GM12878 (cell line): ENCODE measurements at regions not wholly inside any gene's neighbourhood (a gene's known extent, or its start where the extent isn't known, plus 50 kb on each side); places are given as distances from the start of the nearest gene placed in this dataset.

Experiments
- ATAC-seq: fragments of 200-7000 bp; cut with Tn5 transposase; 3 replicates; pipeline ENCODE4 v1.9.1; 2020; ENCODE audit warnings: mild to moderate bottlenecking, moderate library complexity
- BruUV-seq: library from RNA; stranded (reverse); fragments of 400-500 nt; replicated peaks from 2 replicates; lab custom pipeline; 2021; lab: Mats Ljungman, UMichigan
- CTCF ChIA-PET: fragments of 300-600 bp; sonication (Branson Sonifier 250); formaldehyde crosslinking; extraction: SDS; loops from one replicate; lab custom pipeline; 2021; ENCODE audit warnings: inconsistent platforms; lab: Yijun Ruan, JAX
- POLR2A ChIA-PET: fragments of 350-600 bp; formaldehyde crosslinking; extraction: SDS; loops from one replicate; lab custom pipeline; 2021; ENCODE audit warnings: inconsistent platforms; lab: Charles Lee
- RAD21 ChIA-PET: fragments of 300-600 bp; sonication (Branson Sonifier 250); formaldehyde crosslinking; loops from one replicate; lab custom pipeline; 2023; ENCODE audit warnings: antibody characterized with exemption; ENCODE audit not compliant: unreplicated experiment; lab: Charles Lee
- SMC1A ChIA-PET: fragments of 300-600 bp; sonication (Branson Sonifier 250); formaldehyde crosslinking; loops from one replicate; lab custom pipeline; 2023; ENCODE audit not compliant: unreplicated experiment, uncharacterized antibody; lab: Charles Lee
- DNase-seq: peaks from one replicate; pipeline ENCODE4 v3.0.0-alpha.2; 2011; ENCODE audit warnings: low read depth, low spot score
- FAIRE-seq: peaks from 3 replicates; lab custom pipeline; 2011; peaks lifted over from hg19 to GRCh38; lab: Jason Lieb, UNC
- H2AFZ ChIP-seq: 2 replicates; pipeline ENCODE4 v1.6.0; 2011; ENCODE audit warnings: low read depth, low read length, control low read depth; ENCODE audit not compliant: control insufficient read depth
- H3K27ac ChIP-seq: 2 replicates; pipeline ENCODE4 v1.5.1; 2011; ENCODE audit warnings: control low read depth; ENCODE audit not compliant: control insufficient read depth, insufficient read depth
- H3K27me3 ChIP-seq, 2 experiments: replicated peaks in 1 of 2; 2 replicates each; pipeline versions ENCODE4 v1.6.0 to v1.6.1; 2011; ENCODE audit warnings: low read length in 1 of 2; ENCODE audit not compliant: control insufficient read depth in 2 of 2, insufficient read depth in 2 of 2
- H3K36me3 ChIP-seq, 2 experiments: 2 replicates each; pipeline ENCODE4 v1.5.1; 2011; ENCODE audit warnings: low read length in 1 of 2; ENCODE audit not compliant: control insufficient read depth in 2 of 2, insufficient read depth in 2 of 2
- H3K4me1 ChIP-seq: 2 replicates; pipeline ENCODE4 v1.6.1; 2011; ENCODE audit warnings: mild to moderate bottlenecking, low read length, moderate library complexity, mixed read lengths; ENCODE audit not compliant: control insufficient read depth, insufficient read depth
- H3K4me2 ChIP-seq: 2 replicates; pipeline ENCODE4 v1.6.0; 2011; ENCODE audit warnings: control low read depth; ENCODE audit not compliant: control insufficient read depth, insufficient read depth
- H3K4me3 ChIP-seq: fragments of 200-600 bp; sonication (generic); 2 replicates; pipeline ENCODE4 v1.5.1; 2016
- H3K79me2 ChIP-seq: 2 replicates; pipeline ENCODE4 v1.6.0; 2011; ENCODE audit warnings: low read length; ENCODE audit not compliant: control insufficient read depth, insufficient read depth
- H3K9ac ChIP-seq: 2 replicates; pipeline ENCODE4 v1.8.0; 2011; ENCODE audit warnings: low read length, control low read depth, mixed read lengths; ENCODE audit not compliant: control insufficient read depth, insufficient read depth
- H3K9me3 ChIP-seq: replicated peaks from 3 replicates; pipeline ENCODE4 v1.5.1; 2011; ENCODE audit warnings: mild to moderate bottlenecking, low read length; ENCODE audit not compliant: control insufficient read depth, insufficient read depth
- H4K20me1 ChIP-seq: 2 replicates; pipeline ENCODE4 v1.6.0; 2011; ENCODE audit not compliant: control insufficient read depth, insufficient read depth
- ESRRA ChIP-seq: IDR thresholded peaks from 2 replicates; pipeline ENCODE4 v1.6.1; 2012; ENCODE audit warnings: mild to moderate bottlenecking, low read length, improper control_type of control experiment
- GABPA ChIP-seq: IDR thresholded peaks from 2 replicates; pipeline ENCODE4 v1.6.1; 2014; ENCODE audit warnings: antibody characterized with exemption, low read depth, mild to moderate bottlenecking, inconsistent platforms
- NBN ChIP-seq: fragments of 450-650 bp; IDR thresholded peaks from 2 replicates; pipeline ENCODE4 v1.6.1; 2016
- NR2C1 ChIP-seq: fragments of 450-650 bp; IDR thresholded peaks from 2 replicates; pipeline ENCODE4 v1.6.1; 2017; ENCODE audit warnings: antibody characterized with exemption, mild to moderate bottlenecking, moderate library complexity
- RUNX3 ChIP-seq: IDR thresholded peaks from 2 replicates; pipeline ENCODE4 v1.6.1; 2012; ENCODE audit warnings: low read length, inconsistent platforms
- SMARCA5 ChIP-seq: fragments of 450-650 bp; IDR thresholded peaks from 2 replicates; pipeline ENCODE4 v1.6.1; 2017; ENCODE audit warnings: mild to moderate bottlenecking
- SREBF2 ChIP-seq: IDR thresholded peaks from 2 replicates; pipeline ENCODE4 v1.6.1; 2012; ENCODE audit warnings: mild to moderate bottlenecking, low read length
- SUZ12 ChIP-seq: fragments of 200-600 bp; sonication (generic); IDR thresholded peaks from one replicate; pipeline ENCODE4 v1.6.1; 2018; ENCODE audit warnings: antibody characterized with exemption, mild to moderate bottlenecking; ENCODE audit not compliant: unreplicated experiment
- YBX1 ChIP-seq: fragments of 450-650 bp; IDR thresholded peaks from 2 replicates; pipeline ENCODE4 v1.6.1; 2016; ENCODE audit warnings: antibody characterized with exemption
- WGBS: methylation state at CpG from one replicate; pipeline ENCODE4 v1.1.6; 2016; ENCODE audit warnings: low lambda C conversion rate; ENCODE audit not compliant: insufficient replicate concordance, insufficient coverage; ENCODE audit errors: missing lambda C conversion rate; 5-methylcytosine and 5-hydroxymethylcytosine counted together
- in situ Hi-C: fragments of 300-500 bp; cut with MboI; formaldehyde crosslinking; loops from 9 replicates; pipeline ENCODE4 v1.14.3; 2018; ENCODE audit warnings: mixed read lengths
- intact Hi-C: fragments of 100-400 bp; cut with micrococcal nuclease; formaldehyde crosslinking; loops from one replicate; pipeline ENCODE4 v1.14.2; 2022; ENCODE audit not compliant: unreplicated experiment
- TF ChIP-seq, protein P1 (sequence below): fragments of 450-650 bp; IDR thresholded peaks from 2 replicates; pipeline ENCODE4 v1.6.1; 2017; ENCODE audit warnings: mild to moderate bottlenecking, low read depth, inconsistent platforms; ENCODE audit not compliant: poor library complexity, severe bottlenecking
- TF ChIP-seq, protein P2 (sequence below): IDR thresholded peaks from 2 replicates; pipeline ENCODE4 v1.6.1; 2011; ENCODE audit warnings: borderline replicate concordance, low read depth, mild to moderate bottlenecking, moderate library complexity, mixed read lengths, low read length; ENCODE audit not compliant: insufficient read depth; ENCODE audit errors: extremely low read length
- TF ChIP-seq, protein P3 (sequence below): fragments of 450-650 bp; IDR thresholded peaks from 2 replicates; pipeline ENCODE4 v1.6.1; 2016; ENCODE audit warnings: mild to moderate bottlenecking
- TF ChIP-seq, protein P4 (sequence below): IDR thresholded peaks from 2 replicates; pipeline ENCODE4 v1.6.1; 2012; ENCODE audit warnings: improper control_type of control experiment, low read depth, low read length; ENCODE audit not compliant: insufficient replicate concordance

DNA sequence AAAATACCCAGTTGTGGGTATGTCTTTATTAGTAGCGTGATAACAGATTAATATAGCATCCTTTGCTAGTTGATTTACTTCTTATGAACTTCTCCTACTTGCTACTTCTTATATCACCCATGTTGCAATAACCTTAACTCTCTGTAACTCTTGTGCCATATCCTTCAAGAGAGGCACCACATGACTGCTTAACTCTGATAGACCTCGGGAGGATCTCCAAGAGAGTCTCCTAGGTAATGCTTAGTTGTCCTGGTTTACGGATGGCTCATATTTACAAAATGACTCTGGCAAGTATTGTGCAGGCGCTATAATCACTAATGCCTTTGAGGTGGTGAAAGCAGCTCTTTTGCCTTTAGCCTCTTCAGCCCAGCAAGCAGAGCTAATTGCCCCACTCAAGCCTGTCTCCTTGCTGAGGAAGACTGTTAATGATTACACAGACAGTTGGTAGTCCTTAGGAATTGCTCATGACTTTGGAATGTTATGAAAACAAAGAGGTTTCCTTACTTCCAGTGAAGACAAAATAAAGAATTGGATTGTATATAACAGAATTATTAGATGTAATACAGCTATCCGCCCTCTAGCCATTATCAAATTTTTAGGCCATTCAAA is 1305.8 kb downstream of the PCDH7 start:
- 35% methylated on average over 5 of the region's 5 CpGs for WGBS
- SMC1A ChIA-PET = interaction anchor here (1.3 kb wide), 1 partner anchor 8 kb away, joined by 3 read pairs; no protein-coding TSS in a partner anchor
- Histone ChIP-seq H3K4me2 (no peak overlapping the region), H3K4me1 (no peaks in the 10 kb centered on the region), H3K9ac (no peak overlapping the region), H3K27me3 (no peaks in the 10 kb centered on the region), H3K79me2 (no peaks in the 10 kb centered on the region), H3K36me3 (no peaks in the 10 kb centered on the region), H2AFZ (no peak overlapping the region), H3K9me3 (no peaks in the 10 kb centered on the region), H4K20me1 (no peaks in the 10 kb centered on the region), H3K27ac (no peak overlapping the region), H3K4me3 (no peak overlapping the region)
- RAD21 ChIA-PET = no interaction called here
- CTCF ChIA-PET = no interaction called here
- DNase-seq = no peak
- no peak for FAIRE-seq
- ATAC-seq = no peak
- in situ Hi-C loops = no loop called here
- intact Hi-C loops = no loop called here
- TF ChIP-seq SUZ12 (no peak), NR2C1 (no peak), SREBF2 (no peak), SMARCA5 (no peak), RUNX3 (no peak), YBX1 (no peak), NBN (no peak), ESRRA (no peak), GABPA (no peak)
- TF ChIP-seq, protein P1, sequence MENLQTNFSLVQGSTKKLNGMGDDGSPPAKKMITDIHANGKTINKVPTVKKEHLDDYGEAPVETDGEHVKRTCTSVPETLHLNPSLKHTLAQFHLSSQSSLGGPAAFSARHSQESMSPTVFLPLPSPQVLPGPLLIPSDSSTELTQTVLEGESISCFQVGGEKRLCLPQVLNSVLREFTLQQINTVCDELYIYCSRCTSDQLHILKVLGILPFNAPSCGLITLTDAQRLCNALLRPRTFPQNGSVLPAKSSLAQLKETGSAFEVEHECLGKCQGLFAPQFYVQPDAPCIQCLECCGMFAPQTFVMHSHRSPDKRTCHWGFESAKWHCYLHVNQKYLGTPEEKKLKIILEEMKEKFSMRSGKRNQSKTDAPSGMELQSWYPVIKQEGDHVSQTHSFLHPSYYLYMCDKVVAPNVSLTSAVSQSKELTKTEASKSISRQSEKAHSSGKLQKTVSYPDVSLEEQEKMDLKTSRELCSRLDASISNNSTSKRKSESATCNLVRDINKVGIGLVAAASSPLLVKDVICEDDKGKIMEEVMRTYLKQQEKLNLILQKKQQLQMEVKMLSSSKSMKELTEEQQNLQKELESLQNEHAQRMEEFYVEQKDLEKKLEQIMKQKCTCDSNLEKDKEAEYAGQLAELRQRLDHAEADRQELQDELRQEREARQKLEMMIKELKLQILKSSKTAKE = no peak
- TF ChIP-seq, protein P2, sequence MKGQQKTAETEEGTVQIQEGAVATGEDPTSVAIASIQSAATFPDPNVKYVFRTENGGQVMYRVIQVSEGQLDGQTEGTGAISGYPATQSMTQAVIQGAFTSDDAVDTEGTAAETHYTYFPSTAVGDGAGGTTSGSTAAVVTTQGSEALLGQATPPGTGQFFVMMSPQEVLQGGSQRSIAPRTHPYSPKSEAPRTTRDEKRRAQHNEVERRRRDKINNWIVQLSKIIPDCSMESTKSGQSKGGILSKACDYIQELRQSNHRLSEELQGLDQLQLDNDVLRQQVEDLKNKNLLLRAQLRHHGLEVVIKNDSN = no peak
- TF ChIP-seq, protein P3, sequence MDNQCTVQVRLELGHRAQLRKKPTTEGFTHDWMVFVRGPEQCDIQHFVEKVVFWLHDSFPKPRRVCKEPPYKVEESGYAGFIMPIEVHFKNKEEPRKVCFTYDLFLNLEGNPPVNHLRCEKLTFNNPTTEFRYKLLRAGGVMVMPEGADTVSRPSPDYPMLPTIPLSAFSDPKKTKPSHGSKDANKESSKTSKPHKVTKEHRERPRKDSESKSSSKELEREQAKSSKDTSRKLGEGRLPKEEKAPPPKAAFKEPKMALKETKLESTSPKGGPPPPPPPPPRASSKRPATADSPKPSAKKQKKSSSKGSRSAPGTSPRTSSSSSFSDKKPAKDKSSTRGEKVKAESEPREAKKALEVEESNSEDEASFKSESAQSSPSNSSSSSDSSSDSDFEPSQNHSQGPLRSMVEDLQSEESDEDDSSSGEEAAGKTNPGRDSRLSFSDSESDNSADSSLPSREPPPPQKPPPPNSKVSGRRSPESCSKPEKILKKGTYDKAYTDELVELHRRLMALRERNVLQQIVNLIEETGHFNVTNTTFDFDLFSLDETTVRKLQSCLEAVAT = no peak
- TF ChIP-seq, protein P4, sequence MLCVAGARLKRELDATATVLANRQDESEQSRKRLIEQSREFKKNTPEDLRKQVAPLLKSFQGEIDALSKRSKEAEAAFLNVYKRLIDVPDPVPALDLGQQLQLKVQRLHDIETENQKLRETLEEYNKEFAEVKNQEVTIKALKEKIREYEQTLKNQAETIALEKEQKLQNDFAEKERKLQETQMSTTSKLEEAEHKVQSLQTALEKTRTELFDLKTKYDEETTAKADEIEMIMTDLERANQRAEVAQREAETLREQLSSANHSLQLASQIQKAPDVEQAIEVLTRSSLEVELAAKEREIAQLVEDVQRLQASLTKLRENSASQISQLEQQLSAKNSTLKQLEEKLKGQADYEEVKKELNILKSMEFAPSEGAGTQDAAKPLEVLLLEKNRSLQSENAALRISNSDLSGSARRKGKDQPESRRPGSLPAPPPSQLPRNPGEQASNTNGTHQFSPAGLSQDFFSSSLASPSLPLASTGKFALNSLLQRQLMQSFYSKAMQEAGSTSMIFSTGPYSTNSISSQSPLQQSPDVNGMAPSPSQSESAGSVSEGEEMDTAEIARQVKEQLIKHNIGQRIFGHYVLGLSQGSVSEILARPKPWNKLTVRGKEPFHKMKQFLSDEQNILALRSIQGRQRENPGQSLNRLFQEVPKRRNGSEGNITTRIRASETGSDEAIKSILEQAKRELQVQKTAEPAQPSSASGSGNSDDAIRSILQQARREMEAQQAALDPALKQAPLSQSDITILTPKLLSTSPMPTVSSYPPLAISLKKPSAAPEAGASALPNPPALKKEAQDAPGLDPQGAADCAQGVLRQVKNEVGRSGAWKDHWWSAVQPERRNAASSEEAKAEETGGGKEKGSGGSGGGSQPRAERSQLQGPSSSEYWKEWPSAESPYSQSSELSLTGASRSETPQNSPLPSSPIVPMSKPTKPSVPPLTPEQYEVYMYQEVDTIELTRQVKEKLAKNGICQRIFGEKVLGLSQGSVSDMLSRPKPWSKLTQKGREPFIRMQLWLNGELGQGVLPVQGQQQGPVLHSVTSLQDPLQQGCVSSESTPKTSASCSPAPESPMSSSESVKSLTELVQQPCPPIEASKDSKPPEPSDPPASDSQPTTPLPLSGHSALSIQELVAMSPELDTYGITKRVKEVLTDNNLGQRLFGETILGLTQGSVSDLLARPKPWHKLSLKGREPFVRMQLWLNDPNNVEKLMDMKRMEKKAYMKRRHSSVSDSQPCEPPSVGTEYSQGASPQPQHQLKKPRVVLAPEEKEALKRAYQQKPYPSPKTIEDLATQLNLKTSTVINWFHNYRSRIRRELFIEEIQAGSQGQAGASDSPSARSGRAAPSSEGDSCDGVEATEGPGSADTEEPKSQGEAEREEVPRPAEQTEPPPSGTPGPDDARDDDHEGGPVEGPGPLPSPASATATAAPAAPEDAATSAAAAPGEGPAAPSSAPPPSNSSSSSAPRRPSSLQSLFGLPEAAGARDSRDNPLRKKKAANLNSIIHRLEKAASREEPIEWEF = no peak
- POLR2A ChIA-PET = no interaction called here
- BruUV-seq = no TSS peak
